ENCODE measurements at regions not wholly inside any gene's neighbourhood (a gene's known extent, or its start where the extent isn't known, plus 50 kb on each side); places are given as distances from the start of the nearest gene placed in this dataset.
"Not testable (repeated sequence)": the region's sequence is repeated elsewhere in the genome, so short reads cannot be mapped to it uniquely, and the experiment has no call there.

DNA sequence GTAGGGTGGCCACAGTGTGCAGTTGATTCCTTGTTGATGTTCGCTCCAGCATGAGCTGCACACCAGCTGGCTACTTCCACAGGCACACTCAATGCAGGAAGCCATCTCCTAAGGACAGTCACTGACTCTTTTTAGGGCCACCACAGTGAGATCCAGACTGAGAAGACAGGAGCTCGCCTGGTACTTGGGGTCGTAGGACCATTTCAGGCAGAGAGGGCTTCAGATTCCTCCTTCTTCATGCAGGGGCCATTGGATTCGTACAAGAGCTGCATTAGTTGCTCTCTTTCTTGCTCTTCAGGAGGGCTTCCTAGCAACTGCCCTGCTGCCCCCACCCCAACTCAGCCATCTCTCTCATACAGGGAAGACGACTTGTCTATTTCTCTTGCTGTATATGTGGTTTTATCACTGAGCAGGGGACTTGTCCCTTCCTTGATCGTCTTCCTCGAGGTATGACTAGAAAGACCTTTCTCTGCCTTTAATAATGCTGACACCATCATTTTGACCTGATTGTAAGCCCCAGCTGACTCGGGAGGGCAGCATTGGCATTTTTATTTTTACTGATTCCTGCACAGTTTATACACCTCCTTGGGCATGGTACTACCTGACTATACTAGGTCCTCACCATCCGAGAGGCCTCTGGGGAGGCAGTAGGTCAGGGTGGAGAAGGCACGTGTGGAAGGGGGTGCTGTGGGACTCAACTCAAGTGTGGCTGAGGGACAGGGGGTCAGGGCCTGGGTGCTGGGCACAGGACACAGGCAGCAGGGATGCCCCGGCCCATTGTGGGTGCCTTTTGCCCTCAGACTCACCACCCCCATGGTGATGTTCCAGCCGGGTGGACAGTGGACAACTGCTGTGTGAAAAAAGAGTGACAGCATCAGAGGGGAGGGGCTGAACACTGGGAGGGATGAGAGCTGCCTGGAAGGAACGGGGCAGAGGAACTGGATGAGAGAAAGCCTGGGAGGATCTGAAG is 136.7 kb upstream of the ZNF746 start:
- DNase-seq (ENCODE audit: low spot score), result no peak

DNA sequence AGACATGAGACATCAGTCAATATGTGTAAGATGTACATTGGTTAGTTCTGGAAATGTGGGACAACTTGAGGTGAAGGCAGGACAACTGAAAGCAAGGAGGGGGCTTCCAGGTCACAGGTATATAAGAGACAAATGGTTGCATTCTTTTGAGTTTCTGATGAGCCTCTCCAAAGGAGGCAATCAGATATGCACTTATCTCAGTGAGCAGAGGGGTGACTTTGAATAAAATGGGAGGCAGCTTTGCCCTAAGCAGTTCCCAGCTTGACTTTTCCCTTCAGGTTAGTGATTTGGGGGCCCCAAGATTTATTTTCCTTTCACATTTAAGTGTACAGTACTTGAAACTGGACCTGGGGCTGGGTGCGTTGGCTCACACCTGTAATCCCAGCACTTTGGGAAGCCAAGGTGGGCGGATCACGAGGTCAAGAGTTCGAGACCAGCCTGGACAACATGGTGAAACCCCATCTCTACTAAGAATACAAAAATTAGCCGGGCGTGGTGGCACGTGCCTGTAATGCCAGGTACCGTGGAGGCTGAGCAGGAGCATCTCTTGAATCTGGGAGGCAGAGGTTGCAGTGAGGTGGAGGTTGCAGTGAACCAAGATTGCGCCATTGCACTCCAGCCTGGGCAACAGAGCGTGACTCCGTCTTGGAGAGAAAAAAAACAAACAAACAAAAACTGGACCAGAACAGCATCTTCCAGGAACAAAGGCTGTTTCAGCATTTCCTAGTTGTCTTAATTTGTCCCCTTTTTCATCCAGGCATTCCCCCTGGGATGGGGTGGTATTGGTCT is 130.9 kb upstream of the ZNF746 start:
- not testable (repeated sequence) for DNase-seq (ENCODE audit: low spot score)

DNA sequence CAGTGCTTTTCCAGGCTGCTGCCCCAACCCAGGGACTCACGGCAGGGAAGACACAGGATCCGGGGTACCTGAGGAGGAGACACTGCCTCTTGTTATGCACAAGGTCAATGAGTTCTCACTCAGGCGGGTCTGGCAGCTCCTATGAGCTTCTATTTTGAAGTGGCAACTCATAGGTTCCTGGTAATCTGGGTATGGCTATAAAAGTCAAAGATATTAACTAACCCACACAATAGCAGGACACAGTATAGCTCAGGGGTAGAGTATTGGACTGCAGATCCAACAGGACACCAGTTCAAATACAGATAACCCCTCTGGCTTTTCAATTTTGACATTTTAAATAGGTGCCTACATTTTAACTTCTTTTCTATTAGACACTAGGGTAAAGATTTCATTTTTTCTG is 130.3 kb upstream of the ZNF746 start:
- DNase-seq (ENCODE audit: low spot score), result no peak

DNA sequence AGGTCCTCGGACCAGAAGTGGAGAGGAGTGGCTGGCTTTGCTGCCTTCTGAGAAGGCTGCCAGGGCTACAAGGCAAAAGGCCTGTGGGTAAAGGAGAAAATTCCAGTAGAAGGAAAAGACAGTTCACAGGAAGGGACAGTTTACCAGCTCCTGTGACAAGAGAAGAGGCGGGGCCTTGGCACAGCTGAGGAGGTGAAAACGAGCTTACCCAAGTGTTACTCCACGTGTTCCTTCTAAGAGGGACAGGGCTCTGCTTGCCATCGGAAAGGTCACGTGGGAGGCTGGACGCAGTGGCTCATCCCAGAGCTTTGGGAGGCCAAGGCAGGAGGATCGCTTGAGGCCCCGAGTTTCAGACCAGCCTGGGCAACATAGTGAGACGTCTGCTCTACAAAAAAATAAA is 129.4 kb upstream of the ZNF746 start:
- no peak for DNase-seq (ENCODE audit: low spot score)

DNA sequence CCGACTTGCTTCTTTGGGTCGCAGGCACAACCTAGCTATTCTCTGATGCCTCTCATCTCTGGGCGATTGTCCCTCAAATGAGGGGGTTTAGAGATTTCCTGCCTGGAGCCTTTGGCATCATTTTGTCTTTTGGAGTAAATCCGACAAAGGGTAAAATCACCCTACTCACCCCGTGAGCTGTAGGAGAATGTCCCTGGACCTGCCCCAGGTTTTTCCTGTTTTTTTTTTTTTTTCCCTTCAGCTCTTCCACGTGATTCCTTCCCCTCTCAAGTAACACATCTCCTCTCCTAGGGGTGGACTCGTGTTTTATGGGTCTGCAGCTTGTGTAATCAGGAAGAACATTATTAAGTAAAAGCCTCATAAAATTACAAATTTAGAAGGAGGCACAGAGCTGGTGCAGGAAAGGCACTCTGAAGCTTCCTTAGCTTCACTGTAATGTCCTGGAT is 128.4 kb upstream of the ZNF746 start:
- DNase-seq (ENCODE audit: low spot score), result no peak

DNA sequence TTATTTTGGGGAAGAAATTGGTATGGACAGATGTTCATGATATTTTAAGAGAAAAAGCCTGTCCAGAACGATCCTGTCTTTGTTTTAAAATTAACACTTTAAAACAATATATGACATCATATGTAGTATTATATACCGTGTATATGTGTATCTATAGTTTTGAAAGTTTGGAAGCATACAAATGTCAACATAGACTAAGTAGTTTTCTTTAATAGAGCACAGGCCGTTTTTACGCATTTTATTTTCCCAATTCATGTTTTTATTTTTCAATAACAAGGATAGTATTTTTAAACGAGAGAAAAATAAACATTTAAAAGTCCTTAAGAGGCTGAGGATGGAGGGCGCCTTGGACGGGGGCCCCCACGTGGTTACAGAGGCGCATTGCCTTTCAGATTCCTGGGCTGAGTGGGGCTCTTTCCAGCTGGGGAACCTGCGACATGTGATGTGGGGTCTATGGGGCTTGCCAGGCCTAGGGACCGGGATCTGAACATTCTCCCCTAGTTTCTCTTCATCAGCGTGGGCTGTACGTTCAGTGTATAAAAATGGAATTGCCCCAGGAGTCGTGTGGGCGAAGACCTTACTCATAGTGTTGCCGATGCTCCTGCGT is 127.8 kb upstream of the ZNF746 start:
- peak; percentile 40 for DNase-seq (ENCODE audit: low spot score)

DNA sequence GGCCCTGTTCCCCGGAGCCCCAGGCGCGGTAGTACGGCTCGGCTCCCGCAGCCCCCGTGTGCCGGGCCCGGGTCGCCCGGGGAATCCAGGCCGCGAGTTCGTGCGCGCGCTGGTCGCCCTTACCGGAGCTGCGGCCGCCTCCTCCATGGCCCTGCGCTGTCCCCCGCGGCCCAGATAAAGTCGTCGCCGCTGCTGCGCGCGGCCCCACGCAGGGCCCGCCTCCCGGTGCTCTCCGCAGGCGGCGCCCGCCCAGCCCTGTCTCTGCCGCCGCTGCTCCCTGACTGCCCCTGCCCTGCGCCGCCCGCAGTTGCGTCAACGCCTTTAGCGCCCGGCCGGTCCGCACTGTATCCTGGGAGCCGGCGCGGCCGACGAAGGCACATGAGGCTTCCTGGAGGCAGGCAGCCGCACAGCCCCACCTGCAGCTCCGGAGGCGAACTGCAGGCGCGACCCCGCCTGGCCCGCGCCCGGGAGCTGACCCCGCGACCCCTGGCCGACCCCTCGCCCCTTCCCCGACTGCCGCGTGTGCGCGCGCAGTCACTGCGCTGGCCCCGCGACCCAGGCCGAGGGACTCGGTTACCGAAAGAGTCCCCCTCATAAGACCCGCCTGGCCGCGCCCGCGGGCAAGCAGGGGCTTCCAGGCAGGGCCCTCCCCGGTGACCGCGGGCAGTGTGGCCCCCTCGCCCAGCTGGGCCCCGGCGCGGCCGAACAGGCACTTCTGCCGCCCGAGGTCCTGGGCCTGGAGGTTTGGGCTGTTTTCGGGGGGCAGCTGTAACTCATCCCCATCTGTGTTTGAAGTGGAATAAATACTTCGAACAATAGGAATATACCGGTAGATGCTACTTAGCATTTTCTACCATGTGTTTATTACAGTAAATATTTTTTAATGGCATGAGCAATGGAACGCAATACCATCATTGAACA is 127.1 kb upstream of the ZNF746 start:
- DNase-seq (ENCODE audit: low spot score), result peak; percentile 89

DNA sequence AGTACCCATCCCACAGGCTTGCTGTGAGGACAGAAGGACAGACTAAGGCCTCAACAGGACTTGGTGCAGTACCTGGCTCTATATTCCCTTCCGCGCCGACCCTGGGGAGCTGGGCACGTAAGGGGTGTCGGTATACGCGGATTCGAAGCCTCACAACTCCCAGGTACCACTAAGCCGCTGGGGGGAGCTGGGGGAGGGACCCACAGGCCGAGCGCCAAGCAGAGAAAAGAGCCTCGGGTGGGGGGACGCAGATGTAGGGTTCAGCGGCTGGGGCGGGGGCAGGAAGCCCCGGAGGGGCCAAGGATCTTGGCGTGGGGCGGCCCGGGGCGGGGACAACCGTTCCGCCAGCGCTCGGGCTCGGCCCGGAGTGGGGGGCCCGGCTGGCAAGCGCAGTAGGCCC is 126.4 kb upstream of the ZNF746 start:
- peak; percentile 33 for DNase-seq (ENCODE audit: low spot score)

DNA sequence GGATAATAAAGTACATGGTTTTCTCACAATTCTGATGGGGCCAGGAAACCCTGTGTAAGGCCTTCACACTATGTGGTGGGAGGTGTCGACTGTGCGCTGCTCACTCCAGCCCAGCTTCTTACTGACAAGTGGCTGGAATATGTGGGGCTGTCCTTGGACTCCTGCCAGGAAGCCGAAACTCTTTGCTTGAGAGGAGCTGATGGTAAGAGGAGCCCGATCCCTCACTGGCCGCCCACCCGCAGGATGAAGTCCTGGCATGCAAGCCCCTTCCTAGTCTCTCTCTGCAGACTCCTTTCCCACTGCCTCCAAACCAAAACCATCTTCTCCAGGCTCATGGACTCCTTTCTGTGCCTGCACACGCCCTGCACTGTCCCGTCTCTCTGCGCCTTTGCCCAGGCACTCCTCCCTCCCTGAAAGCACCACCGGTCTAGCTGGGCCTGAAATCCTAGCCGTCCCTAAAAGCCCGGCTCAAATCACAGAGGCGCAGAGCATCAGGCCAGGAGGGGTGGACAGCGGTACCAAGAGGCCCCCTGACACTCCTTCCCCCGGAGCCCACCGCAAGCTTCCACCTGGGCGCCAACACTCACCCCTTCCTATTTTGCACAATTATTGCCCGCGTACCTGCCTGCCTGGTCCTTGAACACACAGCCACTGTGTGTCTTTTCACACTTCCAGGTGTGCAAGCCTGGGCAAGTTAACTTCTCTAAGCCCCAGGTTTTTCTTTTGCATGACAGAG is 125.8 kb upstream of the ZNF746 start:
- DNase-seq (ENCODE audit: low spot score), result not testable (repeated sequence)

DNA sequence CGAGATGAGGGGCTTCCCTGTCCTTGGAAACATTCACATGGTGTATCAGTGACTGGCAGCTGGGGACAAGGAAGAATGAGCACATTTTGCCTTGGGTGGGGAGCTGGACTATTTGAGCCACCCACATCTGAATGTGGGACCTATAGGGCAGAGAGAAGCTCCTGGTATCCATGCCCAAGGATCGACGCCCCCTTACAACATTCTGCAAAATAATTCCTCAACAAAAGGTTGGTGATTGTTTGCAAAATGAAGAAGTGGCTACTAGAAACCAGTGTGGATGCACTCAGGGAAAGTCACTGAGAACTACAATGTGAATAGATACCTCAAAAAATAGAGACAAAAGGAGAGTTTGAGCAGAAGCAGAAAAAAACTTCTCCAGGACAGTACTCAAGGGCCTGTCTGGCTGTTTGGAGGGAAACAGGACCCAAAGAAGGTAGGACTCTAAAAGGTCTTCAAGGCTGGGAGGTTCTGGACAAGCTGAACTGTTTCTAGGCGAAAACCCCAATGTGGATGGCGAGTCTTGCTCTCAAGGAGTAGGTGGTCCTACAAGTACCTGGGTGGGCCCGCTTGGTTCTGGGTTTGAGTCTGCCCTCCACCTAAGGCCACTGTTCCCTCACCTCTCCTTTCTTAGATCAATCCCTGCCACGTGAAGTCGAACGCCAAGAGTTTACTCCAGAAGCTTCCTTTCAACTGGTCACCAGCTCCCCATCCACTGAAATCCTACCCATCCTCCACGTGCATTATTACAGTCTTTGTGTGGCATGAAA is 125.0 kb upstream of the ZNF746 start:
- DNase-seq (ENCODE audit: low spot score), result no peak

DNA sequence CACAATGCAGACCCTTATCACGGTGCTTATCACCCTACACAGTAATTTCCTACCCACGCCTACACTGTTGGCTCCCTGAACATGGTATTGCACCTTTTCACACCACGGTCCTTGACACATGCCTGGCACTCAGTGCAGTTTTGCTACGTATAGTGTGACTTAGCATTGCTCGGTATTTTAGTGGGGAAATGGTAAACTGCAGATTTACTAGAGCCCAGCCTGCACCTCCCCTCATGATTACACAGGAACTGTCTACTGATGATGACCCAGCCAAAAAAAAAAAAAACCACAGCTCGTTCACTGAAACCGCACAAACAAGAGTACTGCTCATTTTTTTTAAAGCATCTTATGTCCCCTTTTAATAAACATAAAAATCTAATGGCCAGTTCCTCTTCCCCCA is 124.2 kb upstream of the ZNF746 start:
- DNase-seq (ENCODE audit: low spot score), result peak; percentile 15

DNA sequence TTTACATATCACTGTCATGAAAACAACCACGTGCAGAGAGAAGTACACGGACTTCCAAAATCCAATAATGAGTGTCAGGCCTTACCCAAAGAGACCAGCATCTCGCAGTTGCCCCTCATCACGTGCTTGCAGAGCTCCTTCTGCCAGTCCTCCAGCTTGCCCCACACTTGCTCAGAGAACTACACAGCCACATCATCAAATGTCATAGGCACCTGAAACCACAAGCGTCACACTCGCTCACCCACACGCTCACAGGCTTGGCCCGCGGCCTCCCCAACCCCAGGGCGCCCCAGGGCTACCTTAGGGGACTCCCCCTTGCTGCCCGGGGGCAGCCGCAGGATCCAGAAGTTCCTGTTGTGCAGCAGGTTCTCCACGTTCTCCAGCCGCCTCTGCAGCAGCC is 123.4 kb upstream of the ZNF746 start:
- DNase-seq (ENCODE audit: low spot score), result peak; percentile 15

DNA sequence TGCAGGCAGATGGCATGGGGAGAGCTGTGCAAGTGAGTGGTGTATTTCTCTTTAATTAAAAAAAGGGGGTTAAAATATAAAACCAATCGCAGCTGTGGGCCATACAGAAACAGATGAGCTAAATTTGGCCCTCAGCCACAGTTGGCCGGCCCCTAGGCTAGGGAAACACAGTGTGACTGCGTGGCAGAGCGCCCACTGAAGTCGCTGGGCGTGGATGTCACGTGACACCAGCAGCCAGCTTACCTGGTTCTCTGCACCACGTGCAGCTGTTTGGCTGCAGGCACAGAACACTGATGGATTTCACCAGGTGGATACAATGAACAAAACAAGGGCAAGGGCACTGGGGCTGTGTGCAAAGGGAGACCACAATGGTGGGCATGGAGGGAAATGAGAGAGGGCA is 119.3 kb upstream of the ZNF746 start:
- no peak for DNase-seq (ENCODE audit: low spot score)

DNA sequence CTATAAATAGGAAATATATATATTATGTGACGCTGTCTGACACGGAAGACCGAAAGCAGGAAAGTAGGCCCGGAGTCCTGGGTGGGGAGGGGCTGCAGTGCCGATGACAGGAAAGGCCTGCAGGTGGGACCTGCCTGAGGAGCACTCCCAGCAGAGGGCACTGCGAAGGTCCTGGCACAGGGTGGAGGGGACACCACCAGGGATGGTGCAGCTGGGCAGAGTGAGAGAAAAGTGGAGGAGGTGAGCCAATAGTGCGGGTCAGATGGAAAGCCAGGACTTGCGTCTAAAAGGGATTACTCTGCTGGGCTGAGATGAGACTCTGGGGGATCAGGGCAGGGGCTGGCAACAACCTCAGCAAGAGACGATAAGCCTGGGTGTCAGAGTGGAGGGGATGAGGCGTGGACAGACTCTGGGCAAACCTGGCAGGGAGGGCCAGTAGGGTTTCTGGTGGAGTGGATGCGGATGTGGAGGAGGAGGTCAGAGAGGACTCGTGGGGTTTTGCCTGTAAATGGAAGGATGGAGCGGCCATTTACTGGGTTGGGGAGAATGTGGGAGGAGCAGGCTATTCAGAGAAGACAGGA is 118.2 kb upstream of the ZNF746 start:
- DNase-seq (ENCODE audit: low spot score), result no peak

DNA sequence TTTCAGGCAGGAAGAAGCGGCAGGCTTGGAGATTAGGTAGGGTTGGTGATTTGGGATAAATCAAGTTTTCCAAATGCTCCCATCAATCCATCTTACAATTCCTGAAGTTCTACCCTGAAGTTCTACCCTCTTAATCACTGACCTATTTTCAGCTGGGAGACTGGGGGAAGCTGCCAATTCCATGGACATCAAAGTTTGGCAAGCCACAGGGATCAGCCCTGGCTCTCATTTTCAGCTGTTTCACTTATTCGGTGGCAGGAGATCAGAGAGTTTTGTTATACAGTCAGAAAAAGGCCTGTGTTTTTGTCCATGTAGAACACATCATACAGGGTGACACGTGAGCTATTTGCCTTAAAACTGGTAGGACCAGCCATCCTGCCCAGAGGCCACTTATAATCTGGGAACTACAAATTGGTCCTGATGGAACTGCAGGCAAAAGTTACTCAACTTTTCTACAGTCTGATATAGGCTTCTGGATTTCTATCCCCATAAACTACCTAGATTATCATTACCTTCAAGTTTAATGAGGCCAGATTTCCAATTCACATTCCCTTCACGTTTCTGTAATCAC is 112.9 kb upstream of the ZNF746 start:
- DNase-seq (ENCODE audit: low spot score), result no peak

DNA sequence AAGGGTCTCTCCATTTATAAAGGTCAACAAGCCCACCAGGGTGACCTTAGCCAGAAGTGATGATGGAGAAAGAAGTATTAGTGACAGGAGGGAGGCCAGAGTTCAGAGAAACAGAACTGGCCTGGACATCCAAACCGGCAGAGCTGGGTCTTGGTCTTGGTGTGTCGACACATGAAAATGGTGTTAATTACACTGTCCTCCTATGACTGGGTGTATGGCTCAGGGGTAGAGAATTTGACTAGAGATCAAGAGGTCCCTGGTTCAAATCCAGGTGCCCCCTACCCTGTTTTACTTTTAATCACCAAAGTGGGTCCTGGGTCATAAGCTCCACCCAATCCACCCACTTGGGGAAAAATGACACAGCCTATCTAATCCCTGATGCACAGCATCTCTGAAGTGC is 110.6 kb upstream of the ZNF746 start:
- DNase-seq (ENCODE audit: low spot score), result no peak

DNA sequence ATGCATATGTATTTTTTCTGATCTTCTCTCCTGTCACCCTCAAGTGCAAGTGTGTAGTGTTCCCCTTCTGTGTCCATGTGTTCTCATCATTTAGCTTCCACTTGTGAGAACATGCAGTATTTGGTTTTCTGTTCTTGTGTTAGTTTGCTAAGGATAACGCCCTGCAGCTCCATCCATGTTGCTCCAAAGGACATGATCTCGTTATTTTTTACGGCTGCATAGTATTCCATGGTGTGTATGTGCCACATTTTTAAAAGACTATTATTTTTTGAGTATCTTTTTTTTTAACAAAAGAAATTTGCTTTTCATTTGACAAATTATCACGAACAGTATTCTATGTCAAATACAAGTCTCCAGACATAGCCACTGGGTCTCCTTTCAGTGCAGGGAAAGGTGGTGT is 110.1 kb upstream of the ZNF746 start:
- DNase-seq (ENCODE audit: low spot score), result no peak

DNA sequence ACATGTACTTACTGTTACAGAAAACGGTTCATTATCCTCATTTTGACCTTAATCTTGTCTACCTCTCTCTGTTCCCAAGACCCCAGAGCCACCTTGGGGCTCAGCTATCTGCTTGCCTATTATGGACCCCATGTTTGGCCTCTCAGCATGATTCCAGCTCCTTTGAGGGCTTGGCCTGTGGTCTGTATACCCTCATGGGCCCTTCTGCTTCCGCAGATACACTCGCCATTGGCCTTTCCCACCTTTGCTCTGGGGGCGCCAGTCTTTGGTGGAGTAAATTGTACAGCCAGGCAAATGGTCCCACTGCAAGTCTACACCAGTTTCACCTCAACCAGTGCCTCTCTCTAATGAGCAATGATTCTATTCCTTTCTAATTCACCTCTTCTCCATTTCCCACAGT is 109.2 kb upstream of the ZNF746 start:
- DNase-seq (ENCODE audit: low spot score), result no peak

DNA sequence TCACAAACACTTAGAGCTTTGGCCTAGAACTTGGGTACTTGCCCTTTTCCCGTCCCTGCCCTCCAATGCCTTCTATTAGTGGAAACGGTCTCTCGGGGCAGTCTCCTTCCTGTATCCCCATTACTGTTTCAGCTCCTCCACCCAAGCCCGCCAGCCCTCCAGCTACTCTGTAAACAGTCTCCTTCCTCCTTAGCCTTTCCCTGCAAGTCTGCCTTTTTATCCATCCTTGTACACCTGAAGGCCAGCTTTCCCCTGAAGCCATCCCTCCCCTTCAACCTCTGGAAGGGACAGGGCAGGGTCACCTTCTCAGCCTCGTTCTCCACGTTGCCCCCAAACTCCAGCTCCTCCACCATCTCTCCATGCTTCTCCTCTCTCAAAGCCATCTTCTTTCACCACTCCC is 108.1 kb upstream of the ZNF746 start:
- DNase-seq (ENCODE audit: low spot score), result no peak
